ENCODE measurements at regions not wholly inside any gene's neighbourhood (a gene's known extent, or its start where the extent isn't known, plus 50 kb on each side); places are given as distances from the start of the nearest gene placed in this dataset.

GRCh38 chr9:109906766-109907382 lies 126.9 kb downstream of the PALM2AKAP2 start:
- no peaks in the 10 kb centered on the region for H3K4me1 ChIP-seq (ENCODE audit: insufficient read depth, insufficient read length)
- no peaks in the 10 kb centered on the region for H3K27me3 ChIP-seq (ENCODE audit: insufficient read depth, insufficient read length)
- TF ChIP-seq SUZ12 (IDR thresholded peaks at IDR 0.05; ENCODE audit: extremely low read depth, insufficient read depth, insufficient read length) (no peak), YY1 (IDR thresholded peaks at IDR 0.05; ENCODE audit: insufficient read depth, insufficient read length) (no peak), ZNF274 (IDR thresholded peaks at IDR 0.05; ENCODE audit: low read depth, low read length) (no peak)
- no peak overlapping the region for H3K9ac ChIP-seq (ENCODE audit: insufficient read length, low read depth)
- no peak overlapping the region for H3K4me3 ChIP-seq (ENCODE audit: insufficient read length, low read depth)
- H3K9me3 ChIP-seq (ENCODE audit: insufficient read depth, low read length): no peaks in the 10 kb centered on the region
- H3K36me3 ChIP-seq (ENCODE audit: insufficient read depth, insufficient read length, low read length): peaks cover 32% of the 10 kb centered on the region
- no peak for DNase-seq (ENCODE audit: low read depth, low spot score)

- H3K4me1 ChIP-seq (ENCODE audit: insufficient read depth, insufficient read length): no peaks in the 10 kb centered on the region
Observed at GRCh38 chr9:109907400-109907799, 127.4 kb downstream of the PALM2AKAP2 start.

GRCh38 chr9:109907810-109908458 lies 127.9 kb downstream of the PALM2AKAP2 start:
- no peak overlapping the region for H3K4me3 ChIP-seq (ENCODE audit: insufficient read length, low read depth)
- no peaks in the 10 kb centered on the region for H3K4me1 ChIP-seq (ENCODE audit: insufficient read depth, insufficient read length)
- no peaks in the 10 kb centered on the region for H3K27me3 ChIP-seq (ENCODE audit: insufficient read depth, insufficient read length)
- peaks cover 27% of the 10 kb centered on the region for H3K36me3 ChIP-seq (ENCODE audit: insufficient read depth, insufficient read length, low read length)
- H3K9ac ChIP-seq (ENCODE audit: insufficient read length, low read depth): no peak overlapping the region
- no peak for DNase-seq (ENCODE audit: low read depth, low spot score)
- no peak for TF ChIP-seq YY1 (IDR thresholded peaks at IDR 0.05; ENCODE audit: insufficient read depth, insufficient read length)
- TF ChIP-seq ZNF274 (IDR thresholded peaks at IDR 0.05; ENCODE audit: low read depth, low read length): no peak
- TF ChIP-seq SUZ12 (IDR thresholded peaks at IDR 0.05; ENCODE audit: extremely low read depth, insufficient read depth, insufficient read length): no peak
- no peaks in the 10 kb centered on the region for H3K9me3 ChIP-seq (ENCODE audit: insufficient read depth, low read length)

More at GRCh38 chr9:109907400-109907799, 127.4 kb downstream of the PALM2AKAP2 start:
- no peak for TF ChIP-seq SUZ12 (IDR thresholded peaks at IDR 0.05; ENCODE audit: extremely low read depth, insufficient read depth, insufficient read length)
- TF ChIP-seq ZNF274 (IDR thresholded peaks at IDR 0.05; ENCODE audit: low read depth, low read length): no peak
- Histone ChIP-seq H3K9ac (ENCODE audit: insufficient read length, low read depth) (no peak overlapping the region), H3K27me3 (ENCODE audit: insufficient read depth, insufficient read length) (no peaks in the 10 kb centered on the region), H3K9me3 (ENCODE audit: insufficient read depth, low read length) (no peaks in the 10 kb centered on the region), H3K4me3 (ENCODE audit: insufficient read length, low read depth) (no peak overlapping the region), H3K36me3 (ENCODE audit: insufficient read depth, insufficient read length, low read length) (peaks cover 32% of the 10 kb centered on the region)
- DNase-seq (ENCODE audit: low read depth, low spot score): no peak

GRCh38 chr9:109908459-109909390 lies 128.7 kb downstream of the PALM2AKAP2 start:
- Histone ChIP-seq H3K4me3 (ENCODE audit: insufficient read length, low read depth) (no peak overlapping the region), H3K27me3 (ENCODE audit: insufficient read depth, insufficient read length) (no peaks in the 10 kb centered on the region), H3K9me3 (ENCODE audit: insufficient read depth, low read length) (no peaks in the 10 kb centered on the region), H3K9ac (ENCODE audit: insufficient read length, low read depth) (no peak overlapping the region), H3K36me3 (ENCODE audit: insufficient read depth, insufficient read length, low read length) (peaks cover 25% of the 10 kb centered on the region), H3K4me1 (ENCODE audit: insufficient read depth, insufficient read length) (no peaks in the 10 kb centered on the region)
- TF ChIP-seq YY1 (IDR thresholded peaks at IDR 0.05; ENCODE audit: insufficient read depth, insufficient read length) (no peak), ZNF274 (IDR thresholded peaks at IDR 0.05; ENCODE audit: low read depth, low read length) (no peak), SUZ12 (IDR thresholded peaks at IDR 0.05; ENCODE audit: extremely low read depth, insufficient read depth, insufficient read length) (no peak)
- no peak for DNase-seq (ENCODE audit: low read depth, low spot score)

- Histone ChIP-seq H3K4me1 (ENCODE audit: insufficient read depth, insufficient read length) (no peaks in the 10 kb centered on the region), H3K36me3 (ENCODE audit: insufficient read depth, insufficient read length, low read length) (peaks cover 17% of the 10 kb centered on the region), H3K9ac (ENCODE audit: insufficient read length, low read depth) (no peak overlapping the region), H3K4me3 (ENCODE audit: insufficient read length, low read depth) (no peak overlapping the region), H3K27me3 (ENCODE audit: insufficient read depth, insufficient read length) (no peaks in the 10 kb centered on the region), H3K9me3 (ENCODE audit: insufficient read depth, low read length) (no peaks in the 10 kb centered on the region)
- DNase-seq (ENCODE audit: low read depth, low spot score): no peak
- TF ChIP-seq YY1 (IDR thresholded peaks at IDR 0.05; ENCODE audit: insufficient read depth, insufficient read length): no peak
- no peak for TF ChIP-seq ZNF274 (IDR thresholded peaks at IDR 0.05; ENCODE audit: low read depth, low read length)
- TF ChIP-seq SUZ12 (IDR thresholded peaks at IDR 0.05; ENCODE audit: extremely low read depth, insufficient read depth, insufficient read length): no peak
Observed at GRCh38 chr9:109910671-109911518, 130.9 kb downstream of the PALM2AKAP2 start.

- Histone ChIP-seq H3K9ac (ENCODE audit: insufficient read length, low read depth) (no peak overlapping the region), H3K4me3 (ENCODE audit: insufficient read length, low read depth) (no peak overlapping the region), H3K27me3 (ENCODE audit: insufficient read depth, insufficient read length) (no peaks in the 10 kb centered on the region), H3K4me1 (ENCODE audit: insufficient read depth, insufficient read length) (no peaks in the 10 kb centered on the region), H3K36me3 (ENCODE audit: insufficient read depth, insufficient read length, low read length) (peaks cover 26% of the 10 kb centered on the region), H3K9me3 (ENCODE audit: insufficient read depth, low read length) (no peaks in the 10 kb centered on the region)
- no peak for TF ChIP-seq ZNF274 (IDR thresholded peaks at IDR 0.05; ENCODE audit: low read depth, low read length)
- no peak for TF ChIP-seq YY1 (IDR thresholded peaks at IDR 0.05; ENCODE audit: insufficient read depth, insufficient read length)
- no peak for DNase-seq (ENCODE audit: low read depth, low spot score)
Observed at GRCh38 chr9:109912082-109912582, 132.1 kb downstream of the PALM2AKAP2 start.

All from NT2/D1 (cell line).